BJ (cell line): ENCODE measurements at regions not wholly inside any gene's neighbourhood (a gene's known extent, or its start where the extent isn't known, plus 50 kb on each side); places are given as distances from the start of the nearest gene placed in this dataset.

Source experiments
- CTCF ChIA-PET: fragments of 350-600 bp; formaldehyde crosslinking; extraction: SDS; loops from one replicate; lab custom pipeline; 2021; ENCODE audit warnings: antibody characterized with exemption, inconsistent platforms; lab: Yijun Ruan, JAX
- POLR2A ChIA-PET: fragments of 300-600 bp; sonication (Branson Sonifier 250); formaldehyde crosslinking; extraction: SDS; loops from one replicate; lab custom pipeline; 2021; ENCODE audit warnings: antibody characterized with exemption; lab: Charles Lee
- DNase-seq: peaks from one replicate; pipeline ENCODE4 v3.0.0-alpha.2; 2011; ENCODE audit warnings: low read depth
- H3K27me3 ChIP-seq: 2 replicates; pipeline ENCODE4 v1.6.0; 2011; ENCODE audit warnings: low read length; ENCODE audit not compliant: control insufficient read depth, insufficient read depth
- H3K36me3 ChIP-seq: 2 replicates; pipeline ENCODE4 v1.5.1; 2011; ENCODE audit warnings: low read length; ENCODE audit not compliant: control insufficient read depth, insufficient read depth
- H3K4me3 ChIP-seq: 2 replicates; pipeline ENCODE4 v1.5.1; 2011; ENCODE audit warnings: low read depth, mild to moderate bottlenecking, control low read depth, low read length
- CTCF ChIP-seq: IDR thresholded peaks from 2 replicates; pipeline ENCODE4 v1.5.1; 2011; ENCODE audit warnings: low read depth, mild to moderate bottlenecking, control low read depth, inconsistent platforms, low read length, moderate library complexity; ENCODE audit not compliant: insufficient read depth

- CTCF ChIA-PET, result interaction anchor here (22.9 kb wide), 1 partner anchor 439 kb away, joined by 367 read pairs; no protein-coding TSS in a partner anchor
- POLR2A ChIA-PET, result no interaction called here
- no peak overlapping the region for H3K4me3 ChIP-seq
- DNase-seq, result no peak
- H3K36me3 ChIP-seq, result no peaks in the 10 kb centered on the region
- peaks cover 14% of the 10 kb centered on the region for H3K27me3 ChIP-seq
- TF ChIP-seq CTCF, result no peak
Measured at GRCh38 chr16:86079255-86079885, 180.4 kb downstream of the IRF8 start.

- ChIA-PET CTCF (interaction anchor here (22.9 kb wide), 1 partner anchor 438 kb away, joined by 367 read pairs; no protein-coding TSS in a partner anchor), POLR2A (no interaction called here)
- no peak overlapping the region for H3K4me3 ChIP-seq
- H3K36me3 ChIP-seq, result no peaks in the 10 kb centered on the region
- TF ChIP-seq CTCF, result no peak
- H3K27me3 ChIP-seq, result peaks cover 14% of the 10 kb centered on the region
- no peak for DNase-seq
Measured at GRCh38 chr16:86080131-86080875, 181.3 kb downstream of the IRF8 start.

DNA sequence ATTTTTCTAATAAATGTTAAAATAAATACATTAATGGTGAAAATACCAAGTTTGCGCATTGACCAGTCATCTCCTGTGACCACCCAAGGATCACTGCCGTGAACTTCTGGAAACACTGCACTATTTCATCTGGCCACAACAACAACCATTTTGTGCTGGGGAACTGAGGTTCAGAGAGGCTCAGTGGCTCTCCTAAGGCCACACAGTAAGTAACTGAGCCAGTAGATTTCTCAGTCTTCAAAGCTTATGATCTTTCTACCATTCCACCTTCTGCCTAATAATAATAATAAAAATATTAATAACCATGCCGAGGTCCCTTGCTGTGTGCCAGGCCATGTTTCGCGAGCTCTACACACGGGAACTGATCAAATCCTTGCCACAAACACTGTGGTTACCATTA, 182.0 kb downstream of the IRF8 start:
- Histone ChIP-seq H3K27me3 (peaks cover 14% of the 10 kb centered on the region), H3K36me3 (no peaks in the 10 kb centered on the region), H3K4me3 (no peak overlapping the region)
- no peak for TF ChIP-seq CTCF
- ChIA-PET CTCF (interaction anchor here (1.5 to 22.9 kb wide), 2 partner anchors 437 to 447 kb away, joined by 3 to 367 read pairs; no protein-coding TSS in a partner anchor), POLR2A (no interaction called here)
- no peak for DNase-seq

DNA sequence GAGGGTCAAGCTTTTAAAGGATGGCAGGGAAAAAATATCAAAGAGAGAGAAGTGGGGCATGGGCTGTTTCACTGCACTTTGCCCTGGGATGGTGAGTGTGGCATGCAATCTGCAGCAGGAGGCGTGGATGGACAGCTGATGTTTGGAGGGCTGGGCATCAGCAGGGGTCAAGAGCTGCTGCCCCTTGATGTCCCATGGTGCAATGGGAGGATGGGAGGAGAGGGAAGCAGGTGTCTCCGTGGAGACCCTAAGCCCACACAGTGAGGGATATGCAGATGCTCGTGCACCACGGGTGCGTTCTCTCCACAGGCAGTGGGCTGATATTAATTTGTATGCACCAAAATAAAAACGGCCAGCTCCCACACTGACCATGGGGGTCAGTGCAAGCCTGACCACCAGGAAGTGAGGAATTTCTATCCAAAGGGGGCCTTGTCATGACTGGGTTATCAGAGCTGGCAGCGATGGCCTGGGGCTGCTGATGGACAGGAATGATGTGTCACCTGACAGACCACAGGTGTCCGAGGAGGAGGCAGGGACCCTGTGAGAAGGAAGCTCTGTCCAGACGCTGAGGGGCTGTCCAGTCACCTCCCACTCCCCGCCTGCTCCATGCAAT, 183.6 kb downstream of the IRF8 start:
- no peaks in the 10 kb centered on the region for H3K36me3 ChIP-seq
- CTCF ChIA-PET, result interaction anchor here (0.8 to 22.9 kb wide), 2 partner anchors 405 to 436 kb away, joined by 4 to 367 read pairs; no protein-coding TSS in a partner anchor
- DNase-seq, result no peak
- no peak for TF ChIP-seq CTCF
- POLR2A ChIA-PET, result no interaction called here
- H3K27me3 ChIP-seq, result peaks cover 14% of the 10 kb centered on the region
- H3K4me3 ChIP-seq, result no peak overlapping the region
